ENCODE measurements at regions not wholly inside any gene's neighbourhood (a gene's known extent, or its start where the extent isn't known, plus 50 kb on each side); places are given as distances from the start of the nearest gene placed in this dataset.
"Not testable (repeated sequence)": the region's sequence is repeated elsewhere in the genome, so short reads cannot be mapped to it uniquely, and the experiment has no call there.

- DNase-seq (ENCODE audit: low spot score): no peak
Observed at GRCh38 chr6:115441651-115442050, 619.0 kb downstream of the FRK start.

GRCh38 chr6:115415378-115415777 lies 645.3 kb downstream of the FRK start:
- no peak for DNase-seq (ENCODE audit: low spot score)

GRCh38 chr6:115414916-115415315 lies 645.8 kb downstream of the FRK start:
- not testable (repeated sequence) for DNase-seq (ENCODE audit: low spot score)

GRCh38 chr6:115411756-115412155 lies 648.9 kb downstream of the FRK start:
- DNase-seq (ENCODE audit: low spot score): no peak

DNA sequence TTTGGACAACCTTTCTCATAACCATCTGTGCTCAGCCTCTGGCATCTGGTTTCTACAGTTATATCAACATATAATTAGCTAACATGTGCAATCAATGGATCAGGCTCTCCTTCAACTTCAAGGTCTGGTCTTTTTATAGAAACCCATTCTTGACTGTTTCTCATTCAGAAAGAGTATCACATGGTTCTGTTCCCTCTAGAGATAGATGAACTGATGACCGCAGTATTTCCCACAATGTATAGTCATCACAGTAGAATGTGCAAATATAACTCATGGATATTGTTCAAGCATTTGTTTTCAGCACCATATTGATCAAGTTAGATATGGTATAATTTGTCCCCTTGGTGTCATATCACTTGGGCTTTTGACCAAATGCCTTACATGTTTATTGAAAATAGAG lies 656.2 kb downstream of the FRK start:
- no peak for DNase-seq (ENCODE audit: low spot score)

DNA sequence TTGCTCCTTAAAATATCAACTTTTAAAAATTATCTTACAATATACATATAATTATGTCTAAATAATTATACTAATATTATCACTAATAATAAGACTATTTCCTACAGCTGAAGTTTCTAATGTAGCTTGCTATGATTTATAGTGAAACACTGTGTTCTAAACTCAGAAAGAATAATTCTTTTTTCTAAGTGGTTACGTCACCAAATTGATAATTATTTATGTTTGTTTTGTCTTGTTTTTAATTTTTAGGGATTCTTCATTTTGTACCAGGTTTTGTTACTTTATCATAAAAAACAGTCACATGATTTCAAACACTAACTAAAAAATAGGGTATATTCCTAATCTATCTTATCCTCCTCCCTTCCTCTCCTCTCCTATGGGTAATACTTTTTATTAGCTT lies 662.1 kb downstream of the FRK start:
- no peak for DNase-seq (ENCODE audit: low spot score)

DNA sequence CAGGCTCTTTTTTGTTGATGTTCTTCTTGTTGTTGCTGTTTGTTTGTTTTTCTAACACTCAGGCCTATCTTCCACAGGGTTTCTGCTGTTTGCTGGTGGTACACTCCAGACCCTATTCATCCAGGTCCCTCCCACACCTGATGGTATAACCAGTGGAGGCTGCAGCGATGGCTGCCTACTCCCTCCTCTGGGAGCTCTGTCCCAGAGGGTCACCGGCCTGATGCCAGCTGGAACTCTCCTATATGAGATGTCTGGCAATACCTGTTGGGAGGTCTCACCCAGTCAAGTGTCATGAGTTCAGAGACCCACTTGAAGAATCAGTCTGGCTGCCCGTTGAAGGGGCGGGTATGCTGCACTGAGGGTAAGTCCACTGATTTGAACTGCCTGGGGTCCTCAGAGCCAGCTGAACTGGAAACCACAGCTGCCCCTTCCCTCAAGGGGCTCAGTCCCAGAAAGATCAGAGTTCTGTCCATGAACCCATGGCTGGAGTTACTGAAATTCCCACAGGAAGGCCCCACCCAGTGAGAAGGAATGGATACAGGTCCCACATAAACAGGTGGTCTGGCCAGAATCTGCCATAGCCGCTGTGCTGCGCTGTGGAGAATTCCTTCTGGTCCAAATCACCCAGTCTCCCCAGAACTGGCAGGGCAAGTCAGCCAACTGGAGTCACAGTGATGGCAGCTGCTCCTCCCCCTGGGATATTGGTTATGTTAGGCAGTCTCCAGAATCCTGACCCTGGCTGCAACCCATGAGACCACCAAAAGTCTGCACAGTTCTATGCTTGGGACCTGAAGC lies 664.4 kb downstream of the FRK start:
- no peak for DNase-seq (ENCODE audit: low spot score)

GRCh38 chr6:115393821-115394220 lies 666.9 kb downstream of the FRK start:
- no peak for DNase-seq (ENCODE audit: low spot score)

GRCh38 chr6:115370202-115370601 lies 690.5 kb downstream of the FRK start:
- DNase-seq (ENCODE audit: low spot score): no peak

GRCh38 chr6:115365783-115366182 lies 694.9 kb downstream of the FRK start:
- no peak for DNase-seq (ENCODE audit: low spot score)

- no peak for DNase-seq (ENCODE audit: low spot score)
Observed at GRCh38 chr6:115363379-115363778, 697.3 kb downstream of the FRK start.

DNA sequence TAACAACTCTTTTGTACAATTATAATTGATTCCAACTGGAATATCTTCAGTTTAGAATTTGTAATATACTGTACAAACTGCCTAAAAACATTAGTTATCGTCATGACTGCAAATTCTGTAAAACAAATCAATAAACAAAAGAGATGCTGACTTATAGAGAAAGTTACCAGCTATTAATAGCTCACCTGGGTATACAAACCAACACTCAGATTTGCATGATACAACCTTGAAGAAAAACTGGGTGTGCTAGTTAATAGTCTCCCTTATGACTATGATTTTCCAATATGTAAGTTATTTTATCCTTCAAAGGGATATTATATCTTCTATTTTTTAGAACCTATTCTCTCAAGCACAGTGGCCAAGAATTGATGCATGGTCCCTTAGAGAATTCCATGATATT lies 698.5 kb downstream of the FRK start:
- no peak for DNase-seq (ENCODE audit: low spot score)

GRCh38 chr6:115360602-115361325 lies 699.9 kb downstream of the FRK start:
- DNase-seq (ENCODE audit: low spot score): no peak

DNA sequence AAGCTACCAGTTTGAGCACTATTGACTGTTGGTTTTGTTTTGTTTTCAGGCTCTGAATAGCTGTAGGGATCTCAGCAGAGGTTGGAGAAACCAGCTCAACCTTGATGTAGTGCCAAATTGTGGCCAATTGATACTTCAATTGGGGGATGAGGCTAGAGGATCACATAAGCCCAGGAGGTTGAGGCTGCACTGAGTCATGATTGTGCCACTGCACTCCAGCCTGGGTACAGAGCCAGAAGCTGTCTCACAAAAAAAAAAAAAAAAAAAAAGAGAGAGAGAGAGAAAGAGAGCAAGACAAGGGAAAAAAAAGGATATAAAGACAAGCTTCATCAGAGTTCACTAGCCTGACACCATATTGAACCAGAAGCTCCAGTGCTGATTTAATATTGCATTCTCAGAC lies 702.1 kb downstream of the FRK start:
- DNase-seq (ENCODE audit: low spot score): no peak

DNA sequence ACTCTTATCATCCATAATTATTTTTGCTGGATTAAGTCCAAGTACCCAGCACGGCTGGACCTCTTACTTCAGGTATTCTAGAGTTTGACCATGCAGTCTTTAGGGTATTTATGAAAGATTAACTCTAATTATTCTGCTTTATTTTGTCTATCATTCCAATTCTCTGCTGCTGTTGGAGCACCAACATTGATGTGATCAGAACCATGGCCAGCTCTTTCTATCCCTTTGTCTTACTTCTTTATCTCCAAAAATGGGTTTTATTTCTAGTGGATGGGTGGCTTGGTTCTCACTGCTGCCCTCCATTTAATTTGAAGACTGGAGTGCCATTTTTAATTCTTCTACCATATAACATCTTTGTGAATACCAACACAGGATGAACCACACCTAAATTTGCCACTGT lies 704.3 kb downstream of the FRK start:
- DNase-seq (ENCODE audit: low spot score): no peak

- DNase-seq (ENCODE audit: low spot score): no peak
Observed at GRCh38 chr6:115323001-115323400, 737.7 kb downstream of the FRK start.

GRCh38 chr6:115319823-115320222 lies 740.9 kb downstream of the FRK start:
- no peak for DNase-seq (ENCODE audit: low spot score)

DNA sequence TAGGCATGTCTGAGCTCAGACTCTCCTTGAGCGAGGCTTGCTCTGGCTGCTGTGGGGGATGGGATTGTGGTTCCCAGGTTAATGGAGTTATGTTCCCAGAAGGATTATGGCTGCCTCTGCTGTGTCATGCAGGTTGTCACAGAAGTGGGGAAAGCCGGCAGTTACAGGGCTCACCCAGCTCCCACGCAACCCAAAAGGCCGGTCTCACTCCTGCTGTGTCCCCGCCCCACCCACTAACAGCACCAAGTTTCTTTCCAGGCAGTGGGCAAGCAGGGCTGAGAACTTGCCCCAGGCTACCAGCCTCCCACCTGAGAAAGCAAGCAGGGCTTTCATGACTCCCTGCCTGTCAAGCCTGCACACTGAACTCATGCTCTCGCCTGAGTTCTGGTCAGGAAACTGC lies 750.5 kb downstream of the FRK start:
- no peak for DNase-seq (ENCODE audit: low spot score)

GRCh38 chr6:115302731-115303130 lies 758.0 kb downstream of the FRK start:
- no peak for DNase-seq (ENCODE audit: low spot score)

DNA sequence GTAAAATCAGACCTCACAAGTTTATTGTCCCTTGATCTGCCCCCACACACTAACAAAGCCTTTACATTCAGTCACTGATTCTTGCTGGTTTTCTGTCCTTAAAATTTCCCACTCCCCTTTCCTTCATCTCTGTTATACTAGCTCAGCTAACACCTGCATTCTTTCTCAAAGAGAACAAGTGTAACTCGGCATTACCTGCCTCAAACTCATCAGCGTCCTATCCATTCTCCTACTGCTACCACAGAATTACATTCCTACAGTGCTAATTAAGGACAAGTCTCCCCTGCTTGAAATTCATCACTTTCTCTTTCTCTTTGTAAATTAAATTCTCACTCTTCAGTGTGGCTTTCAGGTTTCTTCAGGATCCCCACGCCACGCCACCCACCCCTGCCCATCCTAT lies 773.2 kb downstream of the FRK start:
- no peak for DNase-seq (ENCODE audit: low spot score)

DNA sequence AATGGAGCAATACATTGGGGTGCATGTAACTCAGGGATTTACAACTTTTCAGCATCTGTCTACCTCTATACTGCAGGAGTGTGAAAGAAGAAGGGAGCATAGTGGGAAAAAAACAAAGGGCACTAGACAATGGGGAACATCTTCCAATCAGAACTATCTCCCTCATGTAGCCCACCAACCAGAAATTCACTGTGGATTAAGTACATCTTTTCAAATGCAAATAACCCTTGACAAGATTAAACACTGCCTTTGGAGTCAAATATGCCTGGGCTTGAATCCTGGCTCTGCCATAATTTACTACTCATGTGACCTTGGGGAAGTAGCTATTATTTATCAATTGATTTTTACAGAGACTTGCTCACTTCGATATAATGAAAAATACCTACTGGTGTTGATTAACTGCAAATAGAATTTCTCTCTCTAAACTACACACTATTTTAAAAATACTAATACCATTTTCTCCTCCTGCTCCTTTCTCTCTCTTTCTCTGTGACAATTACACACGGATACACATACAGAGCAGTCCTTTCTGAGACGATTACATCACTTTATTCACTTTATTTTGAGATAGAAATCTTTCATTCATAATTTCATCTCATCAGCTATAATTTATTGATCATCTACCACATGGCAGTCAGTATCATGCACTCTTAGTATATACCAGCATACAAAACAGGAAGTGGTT lies 783.7 kb downstream of the FRK start:
- DNase-seq (ENCODE audit: low spot score): no peak

GRCh38 chr6:115272311-115272710 lies 788.4 kb downstream of the FRK start:
- DNase-seq (ENCODE audit: low spot score): no peak

DNA sequence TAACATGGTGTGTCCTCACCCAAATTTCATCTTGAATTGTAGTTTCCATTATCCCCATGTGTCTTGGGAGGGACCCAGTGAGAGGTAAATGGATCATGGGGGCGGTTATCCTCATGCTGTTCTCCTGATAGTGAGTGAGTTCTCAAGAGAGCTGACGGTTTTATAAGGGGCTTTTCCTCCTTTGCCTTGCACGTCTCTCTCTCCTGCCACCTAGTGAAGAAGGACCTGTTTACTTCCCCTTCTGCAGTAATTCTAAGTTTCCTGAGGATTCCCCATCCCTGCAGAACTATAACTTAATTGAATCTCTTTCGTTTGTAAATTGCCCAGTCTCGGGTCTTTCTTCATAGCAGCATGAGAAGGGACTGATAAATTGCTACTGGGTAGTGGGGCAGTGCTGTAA lies 789.3 kb downstream of the FRK start:
- no peak for DNase-seq (ENCODE audit: low spot score)

Measured in ureter (tissue), 1 donor.